ENCODE measurements at regions not wholly inside any gene's neighbourhood (a gene's known extent, or its start where the extent isn't known, plus 50 kb on each side); places are given as distances from the start of the nearest gene placed in this dataset.

DNA sequence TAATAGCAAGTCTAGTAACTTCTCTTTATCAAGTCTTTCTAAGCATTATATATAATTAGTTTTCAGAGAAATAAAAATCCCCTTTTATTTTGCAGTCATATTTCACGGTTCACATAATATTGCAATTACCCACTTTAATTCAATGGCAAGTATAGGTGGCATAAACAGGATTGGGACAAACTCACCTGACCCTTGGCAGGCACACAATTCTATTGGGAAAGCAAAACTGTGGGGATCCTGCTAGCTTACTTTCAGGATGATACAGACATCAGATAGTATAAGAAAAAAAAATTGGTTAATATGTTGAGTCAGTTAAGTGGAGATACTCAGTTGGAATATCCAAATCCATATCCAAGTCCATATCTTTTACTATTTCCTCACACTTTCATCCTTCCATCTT lies 294.8 kb downstream of the SNX13 start:
- Histone ChIP-seq H3K4me2 (ENCODE audit: low read length) (no peak overlapping the region), H2AFZ (ENCODE audit: low read depth, low read length) (no peak overlapping the region), H3K36me3 (replicated peaks; ENCODE audit: low read depth, low read length) (no peaks in the 10 kb centered on the region), H3K79me2 (ENCODE audit: low read length) (no peaks in the 10 kb centered on the region), H3K9me3 (ENCODE audit: insufficient read depth, low read length) (no peaks in the 10 kb centered on the region), H3K4me1 (ENCODE audit: low read length) (no peaks in the 10 kb centered on the region), H4K20me1 (ENCODE audit: insufficient read depth, low read length) (no peaks in the 10 kb centered on the region), H3K27ac (ENCODE audit: low read length) (no peak overlapping the region), H3K27me3 (ENCODE audit: low read depth, low read length) (no peaks in the 10 kb centered on the region), H3K4me3 (ENCODE audit: low read length) (no peak overlapping the region), H3K9ac (ENCODE audit: low read length) (no peak overlapping the region)
- TF ChIP-seq, protein P1, sequence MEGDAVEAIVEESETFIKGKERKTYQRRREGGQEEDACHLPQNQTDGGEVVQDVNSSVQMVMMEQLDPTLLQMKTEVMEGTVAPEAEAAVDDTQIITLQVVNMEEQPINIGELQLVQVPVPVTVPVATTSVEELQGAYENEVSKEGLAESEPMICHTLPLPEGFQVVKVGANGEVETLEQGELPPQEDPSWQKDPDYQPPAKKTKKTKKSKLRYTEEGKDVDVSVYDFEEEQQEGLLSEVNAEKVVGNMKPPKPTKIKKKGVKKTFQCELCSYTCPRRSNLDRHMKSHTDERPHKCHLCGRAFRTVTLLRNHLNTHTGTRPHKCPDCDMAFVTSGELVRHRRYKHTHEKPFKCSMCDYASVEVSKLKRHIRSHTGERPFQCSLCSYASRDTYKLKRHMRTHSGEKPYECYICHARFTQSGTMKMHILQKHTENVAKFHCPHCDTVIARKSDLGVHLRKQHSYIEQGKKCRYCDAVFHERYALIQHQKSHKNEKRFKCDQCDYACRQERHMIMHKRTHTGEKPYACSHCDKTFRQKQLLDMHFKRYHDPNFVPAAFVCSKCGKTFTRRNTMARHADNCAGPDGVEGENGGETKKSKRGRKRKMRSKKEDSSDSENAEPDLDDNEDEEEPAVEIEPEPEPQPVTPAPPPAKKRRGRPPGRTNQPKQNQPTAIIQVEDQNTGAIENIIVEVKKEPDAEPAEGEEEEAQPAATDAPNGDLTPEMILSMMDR (IDR thresholded peaks at IDR 0.05; ENCODE audit: low read depth, low read length) = no peak
- TF ChIP-seq EZH2phosphoT487 (IDR thresholded peaks at IDR 0.05; ENCODE audit: low read depth) = no peak

DNA sequence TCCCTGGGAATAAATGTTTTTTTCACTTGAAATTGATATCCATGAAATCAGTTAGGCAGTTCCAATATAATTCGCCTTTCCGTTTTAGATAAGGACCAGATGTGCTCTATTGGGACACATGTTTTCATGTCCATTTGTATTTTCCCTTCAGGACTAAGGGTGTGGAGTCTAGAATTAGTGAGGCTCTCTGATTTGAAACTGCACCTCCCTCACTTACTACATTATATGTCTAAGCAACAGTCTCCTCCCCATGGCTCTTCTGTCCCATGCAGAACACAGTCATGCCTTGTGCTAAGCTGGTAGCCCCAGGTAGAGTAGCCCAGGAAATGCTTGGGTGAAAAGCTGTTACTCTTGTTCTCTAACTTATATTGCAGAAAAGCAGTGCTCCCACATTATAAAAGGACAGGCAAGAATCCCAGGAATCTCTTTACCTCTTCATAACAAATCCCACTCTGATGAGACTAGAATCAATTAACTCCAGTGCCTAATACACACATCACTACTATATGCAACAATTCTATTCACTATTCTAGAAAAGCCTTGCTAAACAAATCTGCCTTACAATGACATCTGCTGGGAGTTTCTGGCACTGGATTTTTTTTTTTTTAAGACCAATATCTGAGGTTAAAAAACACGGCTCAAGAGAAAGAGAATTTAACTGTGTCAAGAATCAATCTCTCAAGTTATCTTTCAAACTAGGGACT lies 293.9 kb downstream of the SNX13 start:
- no peaks in the 10 kb centered on the region for H4K20me1 ChIP-seq (ENCODE audit: insufficient read depth, low read length)
- no peak overlapping the region for H3K4me2 ChIP-seq (ENCODE audit: low read length)
- H2AFZ ChIP-seq (ENCODE audit: low read depth, low read length) = no peak overlapping the region
- H3K36me3 ChIP-seq (replicated peaks; ENCODE audit: low read depth, low read length) = no peaks in the 10 kb centered on the region
- H3K9ac ChIP-seq (ENCODE audit: low read length) = no peak overlapping the region
- H3K27me3 ChIP-seq (ENCODE audit: low read depth, low read length) = no peaks in the 10 kb centered on the region
- H3K4me3 ChIP-seq (ENCODE audit: low read length) = no peak overlapping the region
- H3K79me2 ChIP-seq (ENCODE audit: low read length) = no peaks in the 10 kb centered on the region
- TF ChIP-seq, protein P1 (IDR thresholded peaks at IDR 0.05; ENCODE audit: low read depth, low read length) = peak; percentile 35
- no peak for TF ChIP-seq EZH2phosphoT487 (IDR thresholded peaks at IDR 0.05; ENCODE audit: low read depth)
- H3K9me3 ChIP-seq (ENCODE audit: insufficient read depth, low read length) = no peaks in the 10 kb centered on the region
- no peak overlapping the region for H3K27ac ChIP-seq (ENCODE audit: low read length)
- no peaks in the 10 kb centered on the region for H3K4me1 ChIP-seq (ENCODE audit: low read length)

DNA sequence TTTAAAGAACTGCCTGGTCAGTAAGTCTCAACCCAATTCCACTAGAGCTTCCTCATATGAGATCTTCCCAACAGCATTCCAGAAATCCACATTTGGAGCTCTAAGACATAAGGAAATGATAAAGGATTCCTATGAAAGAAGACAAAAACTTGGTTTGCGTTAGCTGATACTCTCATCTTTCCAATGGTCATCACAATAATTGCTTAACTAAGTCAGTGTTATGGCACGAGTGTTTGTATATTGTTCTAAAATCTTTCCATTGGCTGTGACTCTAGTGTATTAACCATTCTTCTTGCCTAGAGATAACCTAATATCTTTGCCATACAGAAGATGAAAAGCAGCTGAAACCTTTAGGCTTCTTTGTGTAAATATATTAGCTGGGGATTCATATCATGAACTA lies 289.0 kb downstream of the SNX13 start:
- H3K27ac ChIP-seq (ENCODE audit: low read length) = no peak overlapping the region
- no peak overlapping the region for H3K4me2 ChIP-seq (ENCODE audit: low read length)
- no peak overlapping the region for H3K4me3 ChIP-seq (ENCODE audit: low read length)
- no peaks in the 10 kb centered on the region for H3K36me3 ChIP-seq (replicated peaks; ENCODE audit: low read depth, low read length)
- H2AFZ ChIP-seq (ENCODE audit: low read depth, low read length) = no peak overlapping the region
- no peak overlapping the region for H3K9ac ChIP-seq (ENCODE audit: low read length)
- H3K9me3 ChIP-seq (ENCODE audit: insufficient read depth, low read length) = no peaks in the 10 kb centered on the region
- H4K20me1 ChIP-seq (ENCODE audit: insufficient read depth, low read length) = no peaks in the 10 kb centered on the region
- no peak for TF ChIP-seq EZH2phosphoT487 (IDR thresholded peaks at IDR 0.05; ENCODE audit: low read depth)
- TF ChIP-seq, protein P1 (IDR thresholded peaks at IDR 0.05; ENCODE audit: low read depth, low read length) = no peak
- H3K79me2 ChIP-seq (ENCODE audit: low read length) = no peaks in the 10 kb centered on the region
- H3K27me3 ChIP-seq (ENCODE audit: low read depth, low read length) = no peaks in the 10 kb centered on the region
- H3K4me1 ChIP-seq (ENCODE audit: low read length) = peaks cover 9% of the 10 kb centered on the region; the same call in 1 of the 2 replicates

DNA sequence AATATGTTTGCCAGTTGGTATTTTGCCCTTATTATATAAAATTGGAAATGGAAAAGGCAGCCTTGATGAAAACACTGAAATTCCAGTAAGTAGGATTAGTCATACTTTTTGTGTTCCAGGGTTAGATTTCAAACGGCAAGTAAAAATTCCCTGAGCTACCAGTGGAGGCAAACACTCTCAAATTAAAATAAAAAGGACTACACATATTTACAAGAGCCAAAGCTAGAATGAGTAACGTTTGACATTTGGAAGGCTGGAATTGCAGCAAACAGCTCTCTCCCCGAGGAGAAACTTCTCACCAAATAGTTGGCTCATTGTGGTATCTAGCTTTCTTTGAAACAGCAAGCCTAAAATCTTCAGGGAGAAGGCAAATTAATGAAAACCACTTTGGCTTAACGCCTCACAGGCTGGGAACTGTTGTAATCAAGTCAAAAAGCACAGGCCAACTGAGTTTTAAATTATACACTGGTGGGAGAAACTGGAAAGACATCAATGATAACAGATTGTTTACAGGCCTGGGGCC lies 288.4 kb downstream of the SNX13 start:
- TF ChIP-seq, protein P1 (IDR thresholded peaks at IDR 0.05; ENCODE audit: low read depth, low read length) = no peak
- no peak for TF ChIP-seq EZH2phosphoT487 (IDR thresholded peaks at IDR 0.05; ENCODE audit: low read depth)
- H3K27ac ChIP-seq (ENCODE audit: low read length) = no peak overlapping the region

More for the DNA sequence above, 288.4 kb downstream of the SNX13 start:
- Histone ChIP-seq H2AFZ (ENCODE audit: low read depth, low read length) (no peak overlapping the region), H3K4me1 (ENCODE audit: low read length) (peaks cover 9% of the 10 kb centered on the region; the same call in 1 of the 2 replicates), H3K4me2 (ENCODE audit: low read length) (no peak overlapping the region), H3K36me3 (replicated peaks; ENCODE audit: low read depth, low read length) (no peaks in the 10 kb centered on the region), H3K9me3 (ENCODE audit: insufficient read depth, low read length) (no peaks in the 10 kb centered on the region), H3K27me3 (ENCODE audit: low read depth, low read length) (no peaks in the 10 kb centered on the region), H3K4me3 (ENCODE audit: low read length) (no peak overlapping the region), H3K9ac (ENCODE audit: low read length) (no peak overlapping the region), H4K20me1 (ENCODE audit: insufficient read depth, low read length) (no peaks in the 10 kb centered on the region), H3K79me2 (ENCODE audit: low read length) (no peaks in the 10 kb centered on the region)
